ENCODE measurements at regions not wholly inside any gene's neighbourhood (a gene's known extent, or its start where the extent isn't known, plus 50 kb on each side); places are given as distances from the start of the nearest gene placed in this dataset.
"Not testable (repeated sequence)": the region's sequence is repeated elsewhere in the genome, so short reads cannot be mapped to it uniquely, and the experiment has no call there.

GRCh38 chr7:37541810-37542443 is 93.3 kb upstream of the ELMO1 start:
- intact Hi-C loops (cut with DNase I) = no loop called here
- no peak for DNase-seq (ENCODE audit: low spot score)

- DNase-seq (ENCODE audit: low spot score) = no peak
- intact Hi-C loops (cut with DNase I) = no loop called here
These were observed 97.2 kb upstream of the ELMO1 start for GRCh38 chr7:37545619-37546534.

- intact Hi-C loops (cut with DNase I) = no loop called here
- no peak for DNase-seq (ENCODE audit: low spot score)
These were observed 98.0 kb upstream of the ELMO1 start for GRCh38 chr7:37546677-37547076.

- intact Hi-C loops (cut with DNase I) = no loop called here
These were observed 100.6 kb upstream of the ELMO1 start for GRCh38 chr7:37549076-37549931.

GRCh38 chr7:37550426-37550825 is 101.8 kb upstream of the ELMO1 start:
- no peak for DNase-seq (ENCODE audit: low spot score)
- intact Hi-C loops (cut with DNase I) = no loop called here

More at GRCh38 chr7:37549076-37549931, 100.6 kb upstream of the ELMO1 start:
- no peak for DNase-seq (ENCODE audit: low spot score)

GRCh38 chr7:37550872-37551271 is 102.2 kb upstream of the ELMO1 start:
- no peak for DNase-seq (ENCODE audit: low spot score)
- intact Hi-C loops (cut with DNase I) = no loop called here

- no peak for DNase-seq (ENCODE audit: low spot score)
- intact Hi-C loops (cut with DNase I) = no loop called here
These were observed 103.4 kb upstream of the ELMO1 start for GRCh38 chr7:37552030-37552429.

GRCh38 chr7:37552439-37552838 is 103.8 kb upstream of the ELMO1 start:
- DNase-seq (ENCODE audit: low spot score); intact Hi-C loops (cut with DNase I): not testable (repeated sequence)

GRCh38 chr7:37555528-37555927 is 106.9 kb upstream of the ELMO1 start:
- intact Hi-C loops (cut with DNase I) = no loop called here
- no peak for DNase-seq (ENCODE audit: low spot score)

- DNase-seq (ENCODE audit: low spot score) = no peak
- intact Hi-C loops (cut with DNase I) = no loop called here
These were observed 109.0 kb upstream of the ELMO1 start for GRCh38 chr7:37557571-37558209.

GRCh38 chr7:37558320-37559096 is 109.8 kb upstream of the ELMO1 start:
- intact Hi-C loops (cut with DNase I) = no loop called here
- no peak for DNase-seq (ENCODE audit: low spot score)

- intact Hi-C loops (cut with DNase I) = no loop called here
- DNase-seq (ENCODE audit: low spot score) = no peak
These were observed 113.4 kb upstream of the GPR141 start for GRCh38 chr7:37570145-37570544.

GRCh38 chr7:37571806-37572205 is 111.8 kb upstream of the GPR141 start:
- DNase-seq (ENCODE audit: low spot score) = no peak
- intact Hi-C loops (cut with DNase I) = no loop called here

GRCh38 chr7:37577412-37577811 is 106.2 kb upstream of the GPR141 start:
- intact Hi-C loops (cut with DNase I) = no loop called here
- DNase-seq (ENCODE audit: low spot score) = no peak

- no peak for DNase-seq (ENCODE audit: low spot score)
- intact Hi-C loops (cut with DNase I) = no loop called here
These were observed 105.7 kb upstream of the GPR141 start for GRCh38 chr7:37577901-37578300.

- intact Hi-C loops (cut with DNase I) = no loop called here
- DNase-seq (ENCODE audit: low spot score) = no peak
These were observed 105.2 kb upstream of the GPR141 start for GRCh38 chr7:37578350-37578749.

GRCh38 chr7:37580376-37580775 is 103.2 kb upstream of the GPR141 start:
- DNase-seq (ENCODE audit: low spot score) = no peak
- intact Hi-C loops (cut with DNase I) = no loop called here

- intact Hi-C loops (cut with DNase I); DNase-seq (ENCODE audit: low spot score): not testable (repeated sequence)
These were observed 98.7 kb upstream of the GPR141 start for GRCh38 chr7:37584651-37585463.

Data from cardiac septum (tissue), 1 donor.